ENCODE measurements at regions not wholly inside any gene's neighbourhood (a gene's known extent, or its start where the extent isn't known, plus 50 kb on each side); places are given as distances from the start of the nearest gene placed in this dataset.

DNA sequence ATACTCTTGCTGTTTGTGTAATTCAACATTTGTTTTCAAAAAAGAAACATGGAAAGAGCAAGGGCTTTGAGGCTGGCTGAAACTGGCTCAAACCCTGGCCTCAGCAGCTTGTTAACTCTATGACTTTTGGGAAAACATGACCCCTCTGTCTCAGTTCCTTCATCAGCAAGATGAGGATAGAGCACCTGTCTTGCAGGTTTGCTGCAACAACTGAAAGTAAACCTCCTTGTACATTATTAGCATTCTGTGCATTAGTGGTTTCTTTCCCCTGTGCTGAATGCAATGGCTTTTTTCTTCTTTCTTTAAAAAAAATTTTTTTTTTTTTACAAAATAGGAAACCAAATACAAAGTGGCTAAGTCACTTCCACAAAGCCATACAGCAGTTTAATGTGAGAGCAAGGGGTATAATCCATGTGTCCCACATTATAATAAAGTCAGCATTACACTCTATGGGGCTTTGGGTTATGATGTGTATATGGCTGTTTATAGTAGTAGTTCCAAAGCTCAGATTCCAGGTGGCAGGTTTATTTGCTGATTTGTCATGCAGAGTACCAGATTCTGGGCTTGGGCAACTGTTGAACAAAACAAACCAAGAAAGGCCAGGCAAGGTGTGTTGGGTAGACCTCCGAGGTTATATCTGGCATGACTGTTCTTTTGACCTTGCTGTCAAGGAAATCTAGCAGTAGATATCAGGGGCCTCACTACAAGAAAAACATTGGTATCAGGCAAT, 194.5 kb upstream of the CNOT2 start:
- TF ChIP-seq, protein P1, sequence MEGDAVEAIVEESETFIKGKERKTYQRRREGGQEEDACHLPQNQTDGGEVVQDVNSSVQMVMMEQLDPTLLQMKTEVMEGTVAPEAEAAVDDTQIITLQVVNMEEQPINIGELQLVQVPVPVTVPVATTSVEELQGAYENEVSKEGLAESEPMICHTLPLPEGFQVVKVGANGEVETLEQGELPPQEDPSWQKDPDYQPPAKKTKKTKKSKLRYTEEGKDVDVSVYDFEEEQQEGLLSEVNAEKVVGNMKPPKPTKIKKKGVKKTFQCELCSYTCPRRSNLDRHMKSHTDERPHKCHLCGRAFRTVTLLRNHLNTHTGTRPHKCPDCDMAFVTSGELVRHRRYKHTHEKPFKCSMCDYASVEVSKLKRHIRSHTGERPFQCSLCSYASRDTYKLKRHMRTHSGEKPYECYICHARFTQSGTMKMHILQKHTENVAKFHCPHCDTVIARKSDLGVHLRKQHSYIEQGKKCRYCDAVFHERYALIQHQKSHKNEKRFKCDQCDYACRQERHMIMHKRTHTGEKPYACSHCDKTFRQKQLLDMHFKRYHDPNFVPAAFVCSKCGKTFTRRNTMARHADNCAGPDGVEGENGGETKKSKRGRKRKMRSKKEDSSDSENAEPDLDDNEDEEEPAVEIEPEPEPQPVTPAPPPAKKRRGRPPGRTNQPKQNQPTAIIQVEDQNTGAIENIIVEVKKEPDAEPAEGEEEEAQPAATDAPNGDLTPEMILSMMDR (IDR thresholded peaks at IDR 0.05) = no peak
- TF ChIP-seq POLR2A (IDR thresholded peaks at IDR 0.05) = no peak
